ENCODE measurements at regions not wholly inside any gene's neighbourhood (a gene's known extent, or its start where the extent isn't known, plus 50 kb on each side); places are given as distances from the start of the nearest gene placed in this dataset.

DNA sequence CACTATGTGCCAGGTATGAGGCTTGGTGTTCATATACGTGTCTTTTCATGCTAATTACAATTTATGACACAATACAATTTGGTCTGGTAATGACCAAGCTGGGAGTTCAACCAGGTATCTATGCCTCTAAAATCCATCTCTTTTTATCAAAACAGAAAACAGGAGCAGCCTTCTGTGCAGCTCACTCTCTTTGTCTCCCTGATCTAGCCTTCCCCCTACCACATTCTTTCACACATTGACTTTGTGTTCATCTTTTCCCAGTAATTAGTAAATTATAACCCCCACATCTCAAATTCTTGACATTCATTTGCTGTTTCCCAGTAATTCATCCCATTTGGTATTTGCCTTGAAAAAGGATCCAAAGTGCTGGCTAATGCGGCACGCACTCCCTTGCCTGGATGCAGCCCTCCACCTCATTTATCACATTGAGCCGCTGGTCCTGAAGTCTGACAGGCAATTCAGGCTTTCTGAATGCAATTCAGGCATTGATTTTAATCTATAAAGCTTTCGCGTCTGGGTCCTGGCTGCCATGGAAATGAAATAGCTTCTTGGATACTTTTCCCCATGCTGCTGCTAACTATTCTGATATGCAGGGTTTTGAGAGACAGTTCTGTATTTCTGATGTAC is 112.5 kb upstream of the ANKRD1 start:
- Histone ChIP-seq H3K4me1 (ENCODE audit: control insufficient read depth in 4 of 4, insufficient read depth in 4 of 4, low read length in 3 of 4) (no peaks in the 10 kb centered on the region), H3K4me3 (ENCODE audit: low read depth in 1 of 3, low read length in 3 of 3) (no peak overlapping the region), H3K36me3 (ENCODE audit: control insufficient read depth in 4 of 4, insufficient read depth in 3 of 4, low read depth in 1 of 4, low read length in 3 of 4) (no peaks in the 10 kb centered on the region), H3K9me3 (ENCODE audit: control insufficient read depth in 4 of 4, low read length in 3 of 4) (no peaks in the 10 kb centered on the region), H3K27me3 (ENCODE audit: control insufficient read depth in 4 of 4, insufficient read depth in 4 of 4, low read length in 3 of 4) (no peaks in the 10 kb centered on the region), H3K9ac (ENCODE audit: low read depth in 1 of 2, low read length in 2 of 2) (no peak overlapping the region), H3K27ac (ENCODE audit: low read depth in 1 of 2, low read length in 2 of 2) (no peak overlapping the region)
- WGBS = 91% methylated on average over 6 of the region's 6 CpGs
- TF ChIP-seq RXRA (IDR thresholded peaks at IDR 0.05) = no peak
- TF ChIP-seq, protein P1, sequence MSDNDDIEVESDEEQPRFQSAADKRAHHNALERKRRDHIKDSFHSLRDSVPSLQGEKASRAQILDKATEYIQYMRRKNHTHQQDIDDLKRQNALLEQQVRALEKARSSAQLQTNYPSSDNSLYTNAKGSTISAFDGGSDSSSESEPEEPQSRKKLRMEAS (IDR thresholded peaks at IDR 0.05) = no peak
- no peak for TF ChIP-seq JUND (IDR thresholded peaks at IDR 0.05)
- TF ChIP-seq, protein P2, sequence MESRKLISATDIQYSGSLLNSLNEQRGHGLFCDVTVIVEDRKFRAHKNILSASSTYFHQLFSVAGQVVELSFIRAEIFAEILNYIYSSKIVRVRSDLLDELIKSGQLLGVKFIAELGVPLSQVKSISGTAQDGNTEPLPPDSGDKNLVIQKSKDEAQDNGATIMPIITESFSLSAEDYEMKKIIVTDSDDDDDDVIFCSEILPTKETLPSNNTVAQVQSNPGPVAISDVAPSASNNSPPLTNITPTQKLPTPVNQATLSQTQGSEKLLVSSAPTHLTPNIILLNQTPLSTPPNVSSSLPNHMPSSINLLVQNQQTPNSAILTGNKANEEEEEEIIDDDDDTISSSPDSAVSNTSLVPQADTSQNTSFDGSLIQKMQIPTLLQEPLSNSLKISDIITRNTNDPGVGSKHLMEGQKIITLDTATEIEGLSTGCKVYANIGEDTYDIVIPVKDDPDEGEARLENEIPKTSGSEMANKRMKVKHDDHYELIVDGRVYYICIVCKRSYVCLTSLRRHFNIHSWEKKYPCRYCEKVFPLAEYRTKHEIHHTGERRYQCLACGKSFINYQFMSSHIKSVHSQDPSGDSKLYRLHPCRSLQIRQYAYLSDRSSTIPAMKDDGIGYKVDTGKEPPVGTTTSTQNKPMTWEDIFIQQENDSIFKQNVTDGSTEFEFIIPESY (IDR thresholded peaks at IDR 0.05) = no peak
- TF ChIP-seq NR2F2 (IDR thresholded peaks at IDR 0.05) = no peak
- no peak for TF ChIP-seq HNF4A (conservative IDR thresholded peaks at IDR 0.05)
- TF ChIP-seq YY1 (IDR thresholded peaks at IDR 0.05) = no peak
- no peak for TF ChIP-seq HNF4G (IDR thresholded peaks at IDR 0.05)
- no peak for DNase-seq (ENCODE audit: low spot score)

DNA sequence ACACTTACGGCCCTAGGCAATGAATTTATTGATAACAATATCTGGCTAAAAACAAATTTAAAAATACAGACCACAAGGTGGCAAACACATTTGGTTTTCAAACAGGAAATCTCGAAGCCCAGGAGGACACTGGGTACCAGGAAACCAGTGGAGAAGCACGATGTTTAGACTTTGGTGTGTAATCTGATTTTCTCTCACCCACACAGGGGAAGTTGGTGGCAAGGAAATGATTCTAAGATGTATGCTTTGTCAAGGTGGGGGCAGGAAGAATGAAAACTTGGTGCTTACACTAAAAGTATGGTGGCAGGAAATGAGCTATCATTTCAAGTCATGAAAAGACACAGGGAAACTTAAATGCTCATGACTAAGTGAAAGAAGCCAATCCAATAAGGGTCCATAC is 113.2 kb upstream of the ANKRD1 start:
- WGBS = 73% methylated on average over 3 of the region's 3 CpGs
- Histone ChIP-seq H3K4me3 (ENCODE audit: low read depth in 1 of 3, low read length in 3 of 3) (no peak overlapping the region), H3K27ac (ENCODE audit: low read depth in 1 of 2, low read length in 2 of 2) (no peak overlapping the region), H3K27me3 (ENCODE audit: control insufficient read depth in 4 of 4, insufficient read depth in 4 of 4, low read length in 3 of 4) (no peaks in the 10 kb centered on the region), H3K9ac (ENCODE audit: low read depth in 1 of 2, low read length in 2 of 2) (no peak overlapping the region), H3K4me1 (ENCODE audit: control insufficient read depth in 4 of 4, insufficient read depth in 4 of 4, low read length in 3 of 4) (no peaks in the 10 kb centered on the region), H3K9me3 (ENCODE audit: control insufficient read depth in 4 of 4, low read length in 3 of 4) (no peaks in the 10 kb centered on the region), H3K36me3 (ENCODE audit: control insufficient read depth in 4 of 4, insufficient read depth in 3 of 4, low read depth in 1 of 4, low read length in 3 of 4) (no peaks in the 10 kb centered on the region)
- no peak for TF ChIP-seq YY1 (IDR thresholded peaks at IDR 0.05)
- TF ChIP-seq, protein P3, sequence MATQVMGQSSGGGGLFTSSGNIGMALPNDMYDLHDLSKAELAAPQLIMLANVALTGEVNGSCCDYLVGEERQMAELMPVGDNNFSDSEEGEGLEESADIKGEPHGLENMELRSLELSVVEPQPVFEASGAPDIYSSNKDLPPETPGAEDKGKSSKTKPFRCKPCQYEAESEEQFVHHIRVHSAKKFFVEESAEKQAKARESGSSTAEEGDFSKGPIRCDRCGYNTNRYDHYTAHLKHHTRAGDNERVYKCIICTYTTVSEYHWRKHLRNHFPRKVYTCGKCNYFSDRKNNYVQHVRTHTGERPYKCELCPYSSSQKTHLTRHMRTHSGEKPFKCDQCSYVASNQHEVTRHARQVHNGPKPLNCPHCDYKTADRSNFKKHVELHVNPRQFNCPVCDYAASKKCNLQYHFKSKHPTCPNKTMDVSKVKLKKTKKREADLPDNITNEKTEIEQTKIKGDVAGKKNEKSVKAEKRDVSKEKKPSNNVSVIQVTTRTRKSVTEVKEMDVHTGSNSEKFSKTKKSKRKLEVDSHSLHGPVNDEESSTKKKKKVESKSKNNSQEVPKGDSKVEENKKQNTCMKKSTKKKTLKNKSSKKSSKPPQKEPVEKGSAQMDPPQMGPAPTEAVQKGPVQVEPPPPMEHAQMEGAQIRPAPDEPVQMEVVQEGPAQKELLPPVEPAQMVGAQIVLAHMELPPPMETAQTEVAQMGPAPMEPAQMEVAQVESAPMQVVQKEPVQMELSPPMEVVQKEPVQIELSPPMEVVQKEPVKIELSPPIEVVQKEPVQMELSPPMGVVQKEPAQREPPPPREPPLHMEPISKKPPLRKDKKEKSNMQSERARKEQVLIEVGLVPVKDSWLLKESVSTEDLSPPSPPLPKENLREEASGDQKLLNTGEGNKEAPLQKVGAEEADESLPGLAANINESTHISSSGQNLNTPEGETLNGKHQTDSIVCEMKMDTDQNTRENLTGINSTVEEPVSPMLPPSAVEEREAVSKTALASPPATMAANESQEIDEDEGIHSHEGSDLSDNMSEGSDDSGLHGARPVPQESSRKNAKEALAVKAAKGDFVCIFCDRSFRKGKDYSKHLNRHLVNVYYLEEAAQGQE (IDR thresholded peaks at IDR 0.05) = no peak
- TF ChIP-seq, protein P2 (IDR thresholded peaks at IDR 0.05) = no peak
- no peak for TF ChIP-seq RXRA (IDR thresholded peaks at IDR 0.05)
- DNase-seq (ENCODE audit: low spot score) = no peak
